Skin of body (tissue), 1 donor: ENCODE measurements at regions not wholly inside any gene's neighbourhood (a gene's known extent, or its start where the extent isn't known, plus 50 kb on each side); places are given as distances from the start of the nearest gene placed in this dataset.

Experiments
- DNase-seq: peaks from one replicate; lab custom pipeline; 2025; lab: John Stamatoyannopoulos, UW

DNA sequence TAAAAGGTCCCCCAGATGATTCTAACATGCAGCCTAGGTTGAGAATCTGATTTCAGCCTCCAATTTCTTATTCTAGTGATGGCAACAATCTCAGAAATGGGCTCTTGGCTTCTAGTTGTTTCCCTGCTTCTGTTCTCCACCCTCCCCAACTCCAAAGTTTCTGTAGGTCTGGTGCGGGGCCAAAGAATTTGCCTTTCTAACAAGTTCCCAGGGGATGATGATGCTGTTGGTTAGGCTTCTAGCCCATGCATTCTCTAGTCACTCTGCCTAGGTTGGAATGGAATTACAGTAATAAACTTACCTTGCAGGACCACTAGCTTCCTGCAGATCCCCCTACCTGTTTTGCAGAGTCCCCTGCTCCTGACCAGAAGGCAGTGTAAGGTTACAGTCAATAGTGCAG lies 103.2 kb upstream of the PPP2R3A start:
- DNase-seq = no peak

GRCh38 chr3:135864060-135864459 lies 101.5 kb upstream of the PPP2R3A start:
- no peak for DNase-seq

DNA sequence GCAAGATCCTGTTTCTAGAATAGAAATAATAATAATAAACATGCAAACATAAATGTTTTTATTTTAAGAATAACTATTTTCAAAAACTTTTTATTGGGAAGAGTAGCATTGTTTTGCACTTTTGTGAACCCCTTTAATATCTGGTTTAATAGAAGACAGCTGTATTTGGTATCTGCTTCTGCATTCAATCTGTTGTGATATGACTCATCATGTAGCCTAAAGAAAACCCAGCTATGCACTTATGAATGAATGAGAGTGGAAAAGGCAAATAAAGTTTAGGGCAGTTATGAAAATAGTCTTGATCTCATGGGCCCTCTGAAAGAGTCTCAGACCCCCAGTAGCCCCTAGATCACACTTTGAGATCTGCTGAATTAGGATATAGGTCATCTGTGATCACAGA lies 100.4 kb upstream of the PPP2R3A start:
- no peak for DNase-seq

DNA sequence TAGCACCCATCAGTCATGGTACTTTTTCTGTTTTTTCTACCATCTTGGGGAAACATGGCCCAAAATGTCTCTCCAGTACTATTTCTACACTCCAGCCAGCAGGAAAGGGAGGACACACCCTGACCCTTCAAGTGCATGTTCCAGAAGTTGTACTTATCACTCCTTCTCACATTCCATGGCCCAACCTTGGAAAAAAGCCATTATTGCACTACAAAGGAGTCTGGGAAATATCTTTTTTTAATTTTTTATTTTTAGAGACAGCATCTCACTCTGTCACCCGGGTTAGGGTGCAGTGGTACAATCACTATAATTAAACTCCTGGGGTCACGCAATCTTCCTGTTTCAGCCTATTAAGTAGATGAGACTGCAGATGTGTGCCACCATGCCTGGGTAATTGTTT lies 100.0 kb upstream of the PPP2R3A start:
- no peak for DNase-seq

- no peak for DNase-seq
Measured at GRCh38 chr3:135867911-135868310, 97.6 kb upstream of the PPP2R3A start.

GRCh38 chr3:135868801-135869200 lies 96.7 kb upstream of the PPP2R3A start:
- DNase-seq = no peak

DNA sequence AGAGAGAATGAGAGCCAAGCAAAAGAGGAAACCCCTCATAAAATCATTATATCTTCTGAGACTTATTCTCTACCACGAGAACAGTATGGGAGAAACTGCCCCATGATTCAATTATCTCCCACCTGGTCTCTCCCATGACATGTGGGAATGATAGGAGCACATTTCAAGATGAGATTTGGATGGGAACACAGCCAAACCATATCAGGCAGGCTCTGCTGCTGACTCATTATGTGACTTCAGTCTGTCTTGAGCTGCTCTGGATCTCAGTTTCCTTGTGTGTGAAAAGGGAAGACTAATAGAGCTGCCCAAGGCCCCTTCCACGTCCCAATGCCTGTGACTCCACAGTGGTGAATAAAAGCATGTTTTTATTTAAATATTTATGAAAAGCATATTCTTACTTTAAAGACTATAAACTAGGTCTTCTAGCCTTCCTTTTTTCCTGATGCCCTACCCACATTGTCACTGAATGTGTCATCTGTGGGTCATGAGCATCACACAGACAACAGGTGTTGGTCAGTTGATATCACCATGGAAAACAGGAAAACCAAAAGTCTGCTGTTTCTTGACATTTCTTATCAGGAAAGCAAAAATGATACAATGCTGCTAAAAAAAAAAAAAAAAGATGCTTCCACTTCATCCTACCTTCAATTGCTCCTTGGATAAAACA lies 96.0 kb upstream of the PPP2R3A start:
- no peak for DNase-seq

GRCh38 chr3:135871311-135871710 lies 94.2 kb upstream of the PPP2R3A start:
- DNase-seq = no peak

- DNase-seq = no peak
Measured at GRCh38 chr3:135874035-135874434, 91.5 kb upstream of the PPP2R3A start.

DNA sequence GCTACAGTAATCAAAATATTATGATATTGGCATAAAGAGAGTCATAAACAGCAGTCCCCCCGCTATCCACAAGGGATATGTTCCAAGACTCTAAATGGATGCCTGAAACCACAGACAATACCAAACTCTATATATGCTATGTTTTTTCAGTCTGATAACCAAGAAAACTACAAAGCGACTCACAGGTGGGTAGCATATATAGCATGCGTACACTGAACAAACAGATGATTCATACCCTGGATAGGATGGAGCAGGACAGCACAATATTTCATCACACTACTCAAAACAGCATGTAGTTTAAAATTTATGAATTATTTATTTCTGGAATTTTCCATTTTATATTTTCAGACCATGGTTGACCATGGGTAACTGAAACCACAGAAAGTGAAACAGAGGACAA lies 87.0 kb upstream of the PPP2R3A start:
- DNase-seq = no peak

GRCh38 chr3:135885885-135886284 lies 79.6 kb upstream of the PPP2R3A start:
- no peak for DNase-seq

DNA sequence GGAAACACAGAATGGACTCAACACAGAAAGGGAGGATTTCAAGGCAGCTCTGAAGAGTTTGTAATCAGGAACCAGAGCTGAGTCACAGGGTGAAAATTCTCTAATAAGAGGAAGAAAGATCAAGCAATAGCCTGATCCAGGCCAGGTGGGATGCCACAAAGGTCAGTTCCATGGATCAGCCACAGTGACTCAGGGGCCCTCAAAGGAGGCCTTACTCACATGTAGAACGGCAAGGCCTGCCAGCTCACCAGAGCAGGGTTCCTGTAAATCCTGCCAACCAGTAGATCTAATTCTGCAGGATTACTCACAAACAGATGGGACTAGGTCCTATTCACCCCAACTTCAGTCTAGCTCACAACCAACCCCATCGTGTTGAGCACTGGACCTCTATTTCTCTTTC lies 78.3 kb upstream of the PPP2R3A start:
- DNase-seq = no peak

DNA sequence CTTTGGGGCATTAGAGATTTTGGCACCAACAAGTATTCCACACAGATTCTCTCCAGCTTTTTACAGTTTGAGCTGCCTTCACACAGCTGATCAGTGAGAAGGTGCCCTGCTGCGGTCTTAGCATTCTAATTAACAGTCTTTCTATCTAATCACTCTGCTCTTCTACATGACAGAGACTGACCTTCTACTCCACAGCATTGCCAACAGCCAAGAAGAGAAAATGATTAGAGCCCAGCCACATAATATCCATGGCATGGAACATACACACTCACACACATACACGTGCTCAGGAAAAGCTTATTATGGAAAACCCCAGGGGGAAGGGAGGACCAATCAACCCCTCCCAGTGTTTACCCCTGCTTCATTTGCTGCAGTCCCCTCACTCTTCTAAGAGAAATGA lies 76.1 kb upstream of the PPP2R3A start:
- DNase-seq = no peak

DNA sequence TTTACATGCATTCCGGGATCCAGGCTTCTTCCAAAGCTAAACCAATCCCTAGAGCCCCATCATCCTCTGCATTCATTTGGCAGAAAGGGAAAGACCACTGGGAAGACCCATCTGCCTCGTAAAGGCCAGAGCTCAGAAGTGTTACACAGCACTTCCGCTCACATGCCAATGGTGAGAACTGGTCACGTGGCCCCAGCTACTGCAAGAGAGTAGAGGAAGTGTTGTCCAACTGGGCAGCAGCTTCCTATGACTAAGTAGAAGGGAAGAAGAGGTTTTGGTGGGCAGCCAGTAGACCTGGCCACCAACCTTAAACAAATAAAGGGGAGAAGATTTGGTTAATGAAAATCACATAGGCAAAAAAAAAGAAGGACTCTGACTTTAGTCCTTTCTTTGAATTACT lies 74.4 kb upstream of the PPP2R3A start:
- DNase-seq = no peak

GRCh38 chr3:135895106-135895733 lies 70.3 kb upstream of the PPP2R3A start:
- DNase-seq = peak; percentile 23

GRCh38 chr3:135895734-135896121 lies 69.8 kb upstream of the PPP2R3A start:
- DNase-seq = no peak

- DNase-seq = no peak
Measured at GRCh38 chr3:135896613-135897012, 68.9 kb upstream of the PPP2R3A start.

DNA sequence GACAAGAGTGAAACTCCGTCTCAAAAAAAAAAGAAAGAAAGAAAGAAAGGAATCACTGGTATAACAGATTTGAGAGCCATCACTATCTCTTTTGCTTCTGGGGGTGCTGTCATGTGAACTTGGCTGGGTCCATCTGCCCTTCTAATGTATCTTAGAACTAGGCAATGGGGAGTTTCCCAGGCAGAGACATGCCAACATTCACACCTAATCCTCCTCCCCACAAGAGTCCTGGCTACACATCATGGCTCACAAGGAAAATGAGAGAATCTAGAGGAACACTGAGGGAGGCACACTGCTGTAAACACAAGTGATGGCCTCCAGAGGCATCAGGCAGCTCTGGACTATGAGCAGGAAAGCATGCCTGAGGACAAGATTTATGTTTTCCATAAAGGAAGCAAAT lies 67.8 kb upstream of the PPP2R3A start:
- DNase-seq = no peak

- DNase-seq = no peak
Measured at GRCh38 chr3:135898774-135899173, 66.8 kb upstream of the PPP2R3A start.

DNA sequence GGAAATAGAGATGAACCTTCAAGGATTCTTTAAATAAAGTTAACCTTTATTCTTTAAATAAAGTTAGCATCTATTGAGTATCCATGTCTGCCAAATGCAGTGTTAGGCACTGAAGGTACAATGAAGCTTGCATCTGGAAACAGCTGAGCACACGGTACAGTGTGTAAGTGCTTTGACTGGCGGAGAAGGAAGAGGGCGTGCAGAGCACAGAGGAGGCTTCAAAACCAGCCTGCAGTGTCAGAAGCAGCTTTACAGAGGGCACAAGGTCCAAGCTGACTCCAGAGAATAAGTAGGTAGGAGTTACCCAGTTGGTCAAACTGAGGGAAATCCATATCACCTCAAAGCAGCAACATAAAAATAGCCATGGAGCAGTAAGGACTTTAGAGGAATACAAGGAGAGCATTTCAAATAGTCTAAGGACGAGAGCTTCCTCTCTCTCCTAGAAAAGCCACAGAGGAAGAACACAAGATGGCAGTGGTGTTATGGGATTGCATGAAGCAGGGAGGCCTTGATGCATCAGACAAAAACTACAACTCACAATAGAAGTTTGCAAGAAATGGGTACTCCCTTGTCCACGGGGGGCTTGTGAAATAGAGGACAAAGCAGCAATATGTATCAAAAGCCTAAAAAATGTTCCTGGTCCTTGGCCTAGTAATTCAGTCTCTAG lies 60.3 kb upstream of the PPP2R3A start:
- DNase-seq = no peak

DNA sequence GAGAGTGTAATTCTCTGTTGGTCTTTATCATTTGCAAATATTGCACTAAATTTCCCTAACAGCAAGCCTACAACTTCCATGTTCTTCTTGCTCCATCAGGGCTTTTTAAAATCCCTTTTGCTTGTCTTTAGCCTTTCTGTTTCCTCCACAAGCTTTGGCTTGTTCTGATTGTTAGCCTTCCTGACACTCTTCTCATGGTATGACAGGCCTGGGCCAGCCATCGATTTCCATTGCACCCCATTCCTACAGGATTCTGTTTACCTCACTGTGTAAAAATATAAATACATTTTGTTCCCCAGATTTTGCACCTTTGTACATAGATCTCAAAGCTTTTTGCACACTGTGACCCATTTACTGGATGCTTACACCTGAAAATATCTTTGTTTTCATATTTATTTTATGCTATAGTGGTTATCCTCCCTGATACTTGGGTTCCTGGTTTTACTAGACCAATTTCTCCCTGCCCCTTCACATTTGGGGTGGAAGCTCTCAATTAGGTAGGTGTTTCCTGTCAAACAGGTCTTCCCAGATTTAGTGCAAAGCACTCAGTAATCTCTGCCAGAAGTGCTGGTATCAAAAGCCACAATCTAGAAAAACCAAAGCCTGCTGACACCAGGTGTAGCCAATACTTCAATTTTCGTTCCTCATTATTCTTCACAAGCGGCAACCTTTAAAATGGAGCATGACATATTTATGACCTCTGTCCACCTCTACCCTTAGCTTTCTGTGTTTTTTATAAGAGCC lies 57.9 kb upstream of the PPP2R3A start:
- DNase-seq = no peak

GRCh38 chr3:135908225-135908624 lies 57.3 kb upstream of the PPP2R3A start:
- DNase-seq = no peak
